ENCODE measurements at regions not wholly inside any gene's neighbourhood (a gene's known extent, or its start where the extent isn't known, plus 50 kb on each side); places are given as distances from the start of the nearest gene placed in this dataset.

DNA sequence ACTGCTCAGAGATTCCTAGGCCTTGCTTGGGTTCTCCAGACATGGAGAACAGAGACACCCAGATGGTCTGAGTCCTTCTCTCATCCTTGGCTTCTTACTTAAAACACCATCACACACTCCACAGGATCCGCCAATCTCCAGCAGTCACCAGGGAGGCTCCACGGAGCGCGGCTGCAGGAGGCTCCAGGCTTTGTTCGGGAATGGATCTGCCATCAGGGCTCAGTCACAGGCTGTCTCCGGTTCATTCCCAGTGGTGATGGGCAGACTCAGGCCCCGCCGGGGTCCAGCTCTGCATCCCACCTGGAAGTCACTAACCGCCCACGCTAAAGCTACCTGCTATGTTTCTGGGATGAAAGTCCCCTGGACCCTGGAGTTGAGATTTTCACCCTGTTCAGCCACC, 312.9 kb downstream of the TCERG1L start:
- no peak for DNase-seq (ENCODE audit: low spot score)

DNA sequence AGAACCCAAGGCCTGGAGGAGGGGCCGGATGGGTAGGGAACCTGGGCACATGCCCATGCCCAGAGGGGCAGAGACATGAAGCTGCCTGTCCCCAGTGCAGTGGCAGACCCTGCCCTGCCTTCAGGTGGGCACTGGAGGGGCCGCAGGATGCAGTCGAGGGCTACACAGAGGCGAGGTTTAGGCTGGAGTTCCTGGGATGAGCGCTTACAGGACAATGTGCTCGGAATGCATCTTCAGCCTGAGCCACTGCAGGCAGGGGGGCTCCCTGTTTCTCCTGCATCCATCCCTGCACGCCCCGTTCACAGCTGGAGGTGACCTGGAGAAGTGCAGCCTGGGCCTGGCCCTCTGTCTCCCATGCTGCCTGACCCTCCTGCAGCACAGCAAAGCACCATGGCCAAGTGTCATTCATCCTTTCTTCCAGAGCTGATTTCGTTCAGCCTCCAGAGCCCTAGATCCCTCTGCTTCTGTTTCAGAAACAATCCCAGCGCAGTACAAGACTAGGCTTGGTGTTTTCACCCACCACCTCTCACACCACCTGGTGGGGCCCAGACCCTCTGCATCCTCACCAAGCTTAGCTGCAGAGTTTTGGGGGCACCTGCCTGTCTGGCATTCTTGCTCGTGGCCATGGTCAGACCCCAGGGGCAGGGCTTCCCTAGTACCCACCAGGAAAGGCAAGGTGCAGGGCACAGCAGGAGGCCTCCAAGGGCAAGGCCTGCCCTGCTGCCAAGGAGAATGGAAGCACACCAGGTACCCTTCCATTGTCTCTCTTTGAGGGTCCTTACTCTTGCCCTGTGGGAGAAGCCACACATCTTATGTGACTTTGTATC, 311.9 kb downstream of the TCERG1L start:
- no peak for DNase-seq (ENCODE audit: low spot score)

- no peak for DNase-seq (ENCODE audit: low spot score)
These were observed 311.3 kb downstream of the TCERG1L start for GRCh38 chr10:131000244-131000643.

GRCh38 chr10:131000743-131001142, 310.8 kb downstream of the TCERG1L start:
- DNase-seq (ENCODE audit: low spot score): no peak

DNA sequence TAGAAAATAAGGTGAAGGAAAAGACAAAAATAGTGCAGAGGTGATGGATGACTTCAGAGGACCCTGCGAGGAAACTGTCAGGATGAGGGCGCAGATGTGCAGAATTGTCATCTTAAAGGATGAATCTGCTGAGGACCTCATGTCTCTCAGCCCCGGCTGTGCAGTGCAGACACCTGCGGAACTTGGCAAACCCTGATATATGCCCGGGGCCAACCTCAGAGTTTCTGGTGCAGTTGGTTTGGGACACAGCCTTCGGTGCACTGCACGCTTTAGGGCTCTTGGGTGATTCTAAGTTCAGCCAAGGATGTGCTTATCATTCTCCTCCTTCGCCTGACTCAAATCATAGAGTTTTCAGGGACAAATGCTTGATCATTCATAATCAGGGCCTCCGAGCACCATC, 310.1 kb downstream of the TCERG1L start:
- DNase-seq (ENCODE audit: low spot score): no peak

GRCh38 chr10:131002031-131002861, 309.3 kb downstream of the TCERG1L start:
- DNase-seq (ENCODE audit: low spot score): no peak

DNA sequence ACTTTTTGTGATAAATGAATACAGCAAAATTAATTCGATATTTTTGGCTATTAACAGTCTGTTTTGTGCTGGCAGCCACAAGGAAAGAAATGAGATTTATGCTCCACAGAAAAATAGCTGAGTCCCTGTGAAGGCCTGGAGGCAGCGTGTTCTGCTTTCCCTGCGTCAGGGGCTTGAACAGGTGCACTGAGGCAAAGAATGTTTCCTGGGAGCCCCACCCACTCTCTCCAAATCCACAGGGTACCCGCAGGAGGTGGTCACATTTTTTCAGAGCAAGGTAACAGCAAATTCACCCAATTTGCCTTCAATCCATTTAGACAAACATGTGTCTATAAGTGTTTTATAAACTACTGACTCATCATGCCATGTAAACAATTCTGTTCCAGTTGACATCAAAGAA, 308.1 kb downstream of the TCERG1L start:
- no peak for DNase-seq (ENCODE audit: low spot score)

DNA sequence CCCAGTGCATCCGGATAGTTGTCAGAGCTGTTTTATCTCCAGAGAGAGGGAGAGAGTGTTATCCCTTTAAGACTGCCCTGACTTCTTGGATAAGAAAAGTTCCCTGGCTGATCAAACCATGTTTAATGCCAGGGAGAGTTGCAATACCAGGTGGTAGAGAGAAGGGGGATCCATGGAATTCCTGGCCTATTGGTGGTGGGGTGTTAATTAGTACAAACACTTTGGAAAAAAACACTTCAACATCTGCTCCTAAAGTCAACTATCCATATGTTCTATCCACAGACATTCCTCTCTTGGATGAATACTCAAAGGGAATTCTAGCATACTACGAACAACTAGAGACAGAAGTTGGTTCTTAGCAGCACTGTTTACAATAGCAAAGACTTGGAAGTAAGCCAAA, 307.2 kb downstream of the TCERG1L start:
- DNase-seq (ENCODE audit: low spot score): no peak

- no peak for DNase-seq (ENCODE audit: low spot score)
These were observed 304.9 kb downstream of the TCERG1L start for GRCh38 chr10:131006458-131007256.

DNA sequence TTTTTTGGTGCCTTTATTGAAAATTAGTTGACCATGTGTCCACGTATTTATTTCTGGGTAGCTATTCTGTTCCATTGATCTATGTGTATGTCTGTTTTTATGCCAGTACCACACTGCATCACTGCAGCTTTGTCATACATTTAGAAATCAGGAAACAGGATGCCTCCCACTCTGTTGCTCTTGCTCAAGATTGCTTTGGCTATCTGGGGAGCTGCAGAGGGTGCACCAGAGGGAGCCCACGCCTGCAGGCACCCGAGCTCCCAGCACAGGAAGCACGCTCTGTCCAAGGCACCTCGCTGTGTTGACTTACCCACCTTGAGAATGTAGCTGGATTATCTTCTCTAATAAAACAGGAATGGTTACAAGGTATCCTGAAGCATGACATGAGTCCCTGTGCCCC, 301.7 kb downstream of the TCERG1L start:
- DNase-seq (ENCODE audit: low spot score): no peak

DNA sequence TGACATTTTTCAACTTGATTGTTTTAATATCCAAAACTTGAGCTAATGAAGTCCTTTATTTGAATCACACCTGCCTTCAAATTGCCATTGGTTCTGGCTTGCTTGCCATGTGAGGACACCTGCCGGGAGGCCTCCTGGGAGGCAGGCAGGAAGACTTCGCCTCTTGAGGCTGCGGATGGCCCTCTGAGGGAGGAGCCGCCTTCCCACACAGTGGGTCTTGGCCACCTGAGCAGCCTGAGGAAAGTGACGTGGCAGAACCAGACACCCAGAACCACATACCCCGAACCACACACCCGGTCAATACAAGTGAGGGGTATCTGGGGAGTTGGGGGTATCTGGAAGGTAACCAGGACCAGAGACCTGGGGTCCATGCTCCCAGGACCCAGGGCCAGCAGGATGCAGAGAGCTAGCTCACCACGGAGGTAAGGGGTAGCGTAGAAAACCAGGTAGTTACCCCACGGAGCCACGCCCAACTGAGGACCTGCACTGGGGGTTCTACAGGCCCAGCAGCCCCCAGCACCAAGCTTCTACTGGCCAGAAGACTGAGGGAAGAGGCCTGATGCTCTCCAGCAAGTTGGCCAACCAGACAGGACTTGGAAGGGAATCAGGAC, 300.5 kb downstream of the TCERG1L start:
- no peak for DNase-seq (ENCODE audit: low spot score)

DNA sequence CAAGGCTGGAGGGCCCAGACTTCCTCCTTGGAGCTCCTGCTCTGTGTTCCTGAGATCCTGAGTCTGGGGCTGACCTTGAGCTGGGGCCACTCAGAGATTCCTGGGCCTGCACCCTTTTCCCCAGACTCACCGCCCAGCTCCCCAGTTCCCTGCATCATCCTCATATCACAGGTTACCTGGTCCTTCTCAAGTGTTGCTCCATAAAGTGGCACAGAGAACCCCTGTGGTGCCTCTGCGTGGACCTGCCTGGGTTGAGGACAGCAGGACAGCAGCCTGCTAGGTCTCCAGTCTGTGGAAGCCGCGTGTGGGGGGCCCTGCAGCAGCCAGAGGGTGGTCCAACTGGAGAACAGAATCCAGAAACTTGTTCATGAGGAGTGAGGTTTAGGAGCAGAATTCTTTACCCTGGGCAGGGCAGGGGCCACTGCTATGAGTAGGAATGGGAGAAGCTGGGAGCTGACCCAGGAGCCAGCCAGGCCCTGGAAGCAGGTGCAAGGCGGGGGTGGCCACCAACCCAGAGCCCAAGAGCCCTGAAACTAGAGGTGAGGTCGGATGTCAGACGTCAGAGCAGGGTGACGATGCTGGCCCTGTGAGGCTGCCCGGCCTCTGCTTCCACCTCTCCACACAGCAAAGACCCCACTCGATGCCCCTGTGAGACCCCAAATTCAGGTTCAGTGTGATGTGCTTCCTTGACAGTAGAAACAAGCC, 299.4 kb downstream of the TCERG1L start:
- DNase-seq (ENCODE audit: low spot score): no peak

DNA sequence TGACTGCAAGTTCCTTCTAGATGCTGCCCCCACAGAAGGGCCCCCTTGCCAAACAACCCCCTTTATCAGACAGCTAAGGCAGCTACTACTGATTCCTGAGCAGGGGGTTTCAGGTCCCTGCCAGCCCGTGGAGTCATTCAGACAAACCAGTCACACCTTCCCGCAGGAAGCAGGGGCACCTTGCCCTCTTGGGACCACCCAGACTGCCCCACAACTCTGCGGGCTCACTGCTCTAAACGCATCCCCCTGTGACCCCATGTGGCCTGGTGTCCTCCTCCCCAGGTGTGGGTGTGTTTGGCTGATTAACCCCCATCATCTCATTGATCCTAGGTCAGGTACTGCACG, 298.9 kb downstream of the TCERG1L start:
- no peak for DNase-seq (ENCODE audit: low spot score)

- no peak for DNase-seq (ENCODE audit: low spot score)
These were observed 298.1 kb downstream of the TCERG1L start for GRCh38 chr10:131013281-131013912.

- DNase-seq (ENCODE audit: low spot score): no peak
These were observed 297.2 kb downstream of the TCERG1L start for GRCh38 chr10:131014271-131014670.

DNA sequence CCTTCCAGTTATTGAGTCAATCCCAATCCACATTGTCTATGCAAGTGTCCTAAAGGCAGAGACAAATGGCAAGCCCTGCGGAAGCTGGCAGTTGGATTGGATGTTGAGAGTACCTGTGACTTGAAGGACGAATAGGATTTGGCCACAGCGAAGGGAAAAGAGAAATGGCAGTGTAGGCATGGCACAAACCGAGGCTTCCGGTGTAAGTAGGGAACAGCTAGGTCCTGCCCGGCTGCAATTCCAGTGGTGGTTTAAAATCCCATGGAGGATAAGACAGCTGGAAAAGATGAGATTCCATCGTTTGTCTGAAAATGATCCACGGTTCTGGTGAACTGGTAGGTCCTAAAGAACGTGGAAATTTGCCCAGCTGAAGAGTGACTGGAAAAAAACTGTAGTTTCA, 296.2 kb downstream of the TCERG1L start:
- no peak for DNase-seq (ENCODE audit: low spot score)

- no peak for DNase-seq (ENCODE audit: low spot score)
These were observed 295.0 kb downstream of the TCERG1L start for GRCh38 chr10:131016556-131016955.

DNA sequence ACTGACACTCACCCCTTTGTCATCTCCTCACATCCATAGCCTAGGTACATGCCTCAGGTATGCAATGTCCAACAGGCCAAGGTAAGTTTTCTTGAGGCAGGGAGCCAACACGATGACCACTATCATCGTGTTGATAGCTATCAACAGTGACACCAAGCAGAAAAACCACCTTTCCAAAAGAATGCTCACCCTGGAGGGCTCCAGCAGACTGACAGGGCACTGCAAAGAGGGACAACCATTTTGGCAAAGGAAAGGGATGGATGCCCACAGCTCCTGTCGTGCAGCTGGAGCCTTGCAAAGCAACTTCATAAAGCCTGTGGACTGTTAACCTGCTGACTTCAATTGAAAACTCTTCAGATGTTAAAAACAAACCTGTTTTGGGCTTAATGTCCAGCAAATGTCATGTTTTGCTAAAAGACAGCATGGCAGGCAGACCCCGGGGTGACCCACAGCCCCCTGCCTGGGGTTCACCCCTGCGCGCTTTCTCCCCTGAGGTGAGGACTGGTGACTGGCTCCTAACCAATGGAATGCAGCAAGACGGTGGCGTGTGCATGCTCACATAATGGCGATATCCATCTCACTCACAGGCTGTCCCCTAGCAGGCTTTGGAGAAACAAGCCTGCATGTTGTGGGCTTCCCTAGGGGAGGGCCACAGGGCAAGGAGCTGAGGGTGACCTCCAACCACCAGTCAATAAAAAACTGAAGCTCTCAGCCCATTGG, 293.8 kb downstream of the TCERG1L start:
- no peak for DNase-seq (ENCODE audit: low spot score)

- DNase-seq (ENCODE audit: low spot score): no peak
These were observed 292.5 kb downstream of the TCERG1L start for GRCh38 chr10:131018886-131019500.

DNA sequence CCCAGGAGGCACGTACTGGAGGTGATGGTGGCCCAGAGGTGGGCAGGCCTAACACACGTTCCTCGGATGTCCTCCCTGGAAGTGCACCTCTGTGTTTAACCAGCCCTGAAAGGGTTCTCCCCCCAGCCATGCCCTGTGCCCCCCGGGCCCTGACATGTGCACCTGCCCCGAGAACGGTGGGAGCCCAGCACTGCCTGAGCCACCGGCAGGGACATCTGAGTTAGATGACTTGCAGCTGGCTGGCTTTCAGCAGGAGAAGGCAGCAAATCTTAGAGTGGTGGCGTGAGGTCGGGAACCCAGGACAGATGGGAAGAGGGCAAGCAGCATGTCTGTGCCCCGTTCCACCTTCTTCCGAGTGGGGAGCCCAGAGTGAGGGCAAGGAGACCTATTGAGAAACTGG, 291.8 kb downstream of the TCERG1L start:
- no peak for DNase-seq (ENCODE audit: low spot score)

Data from LoVo (cell line).